Neural cell (in vitro differentiated cells): ENCODE measurements at regions not wholly inside any gene's neighbourhood (a gene's known extent, or its start where the extent isn't known, plus 50 kb on each side); places are given as distances from the start of the nearest gene placed in this dataset.

ENCODE experiments used
- H2AFZ ChIP-seq: fragments of 200-600, 300-800 bp; sonication (generic), shearing (Covaris generic); 2 replicates; pipeline ENCODE4 v1.6.0; 2014; ENCODE audit warnings: low read depth, mild to moderate bottlenecking, antibody characterized with exemption, low read length, moderate library complexity
- H3F3A ChIP-seq: fragments of 200-600 bp; shearing (Covaris generic); 2 replicates; pipeline ENCODE4 v1.6.1; 2016; ENCODE audit warnings: mild to moderate bottlenecking, moderate library complexity, mixed read lengths, antibody characterized with exemption, low read length; ENCODE audit not compliant: insufficient read depth, poor library complexity, severe bottlenecking
- H3K27ac ChIP-seq: fragments of 200-600, 300-800 bp; sonication (generic), shearing (Covaris generic); 2 replicates; pipeline ENCODE4 v1.5.1; 2014; ENCODE audit warnings: mild to moderate bottlenecking, low read length, moderate library complexity
- H3K27me3 ChIP-seq: fragments of 300-800, 200-600 bp; sonication (generic), shearing (Covaris generic); 2 replicates; pipeline ENCODE4 v1.6.0; 2014; ENCODE audit warnings: mild to moderate bottlenecking, low read depth, low read length, moderate library complexity; ENCODE audit not compliant: insufficient read depth
- H3K36me3 ChIP-seq: fragments of 300-800, 200-600 bp; sonication (generic), shearing (Covaris generic); 2 replicates; pipeline ENCODE4 v1.5.1; 2014; ENCODE audit warnings: mild to moderate bottlenecking, antibody characterized with exemption, low read length, moderate library complexity; ENCODE audit not compliant: insufficient read depth
- H3K4me2 ChIP-seq: fragments of 300-800, 200-600 bp; sonication (generic), shearing (Covaris generic); 2 replicates; pipeline ENCODE4 v1.6.0; 2014; ENCODE audit warnings: mild to moderate bottlenecking, low read length
- H3K4me3 ChIP-seq: fragments of 300-800, 200-600 bp; sonication (generic), shearing (Covaris generic); 2 replicates; pipeline ENCODE4 v1.5.1; 2014; ENCODE audit warnings: mild to moderate bottlenecking, low read length, moderate library complexity
- H3K79me2 ChIP-seq: fragments of 200-600 bp; shearing (Covaris generic); replicated peaks from 2 replicates; pipeline ENCODE4 v1.6.0; 2014; ENCODE audit warnings: mild to moderate bottlenecking, low read length, moderate library complexity; ENCODE audit not compliant: insufficient read depth
- H3K9ac ChIP-seq: fragments of 300-800, 200-600 bp; sonication (generic), shearing (Covaris generic); 2 replicates; pipeline ENCODE4 v1.6.1; 2016; ENCODE audit warnings: mild to moderate bottlenecking, low read length, mixed read lengths
- H3K9me2 ChIP-seq: fragments of 200-600 bp; shearing (Covaris generic); 2 replicates; pipeline ENCODE4 v1.6.1; 2016; ENCODE audit warnings: mild to moderate bottlenecking, low read length, mixed read lengths; ENCODE audit not compliant: insufficient read depth
- H3K9me3 ChIP-seq: fragments of 200-600, 300-800 bp; sonication (generic), shearing (Covaris generic); 2 replicates; pipeline ENCODE4 v1.6.1; 2016; ENCODE audit warnings: mild to moderate bottlenecking, mixed run types, low read length, moderate library complexity, mixed read lengths
- H4K20me1 ChIP-seq: fragments of 200-600 bp; shearing (Covaris generic); 2 replicates; pipeline ENCODE4 v1.6.1; 2016; ENCODE audit warnings: mild to moderate bottlenecking, mixed run types; ENCODE audit not compliant: insufficient read depth
- EP300 ChIP-seq: fragments of 450-650 bp; conservative IDR thresholded peaks from 2 replicates; pipeline ENCODE4 v1.6.1; 2014; ENCODE audit warnings: antibody characterized with exemption, mild to moderate bottlenecking, moderate library complexity; ENCODE audit not compliant: poor library complexity, severe bottlenecking
- EZH2 ChIP-seq: fragments of 200-600, 300-800 bp; shearing (Covaris generic), sonication (generic); IDR thresholded peaks from 2 replicates; pipeline ENCODE4 v1.6.1; 2014; ENCODE audit warnings: antibody characterized with exemption, low read length, borderline replicate concordance, mild to moderate bottlenecking; ENCODE audit not compliant: insufficient read depth, poor library complexity, severe bottlenecking
- MXI1 ChIP-seq: fragments of 450-650 bp; conservative IDR thresholded peaks from 2 replicates; pipeline ENCODE4 v1.6.1; 2014; ENCODE audit warnings: antibody characterized with exemption, mild to moderate bottlenecking; ENCODE audit not compliant: poor library complexity, severe bottlenecking
- POLR2AphosphoS5 ChIP-seq: IDR thresholded peaks from 2 replicates; pipeline ENCODE4 v1.6.1; 2012
- RAD21 ChIP-seq: fragments of 450-650 bp; conservative IDR thresholded peaks from 2 replicates; pipeline ENCODE4 v1.6.1; 2014; ENCODE audit warnings: antibody characterized with exemption, mild to moderate bottlenecking, moderate library complexity
- SMC3 ChIP-seq: fragments of 450-650 bp; conservative IDR thresholded peaks from 2 replicates; pipeline ENCODE4 v1.6.1; 2014; ENCODE audit warnings: antibody characterized with exemption, mild to moderate bottlenecking, moderate library complexity; ENCODE audit not compliant: poor library complexity
- TAF1 ChIP-seq: IDR thresholded peaks from 2 replicates; pipeline ENCODE4 v1.6.1; 2012; ENCODE audit warnings: low read depth
- TF ChIP-seq, protein P1 (sequence below): IDR thresholded peaks from 2 replicates; pipeline ENCODE4 v1.6.1; 2012; ENCODE audit warnings: borderline replicate concordance
- TF ChIP-seq, protein P2 (sequence below): fragments of 450-650 bp; IDR thresholded peaks from 2 replicates; pipeline ENCODE4 v1.5.1; 2014; ENCODE audit warnings: antibody characterized with exemption, mild to moderate bottlenecking, moderate library complexity; ENCODE audit not compliant: poor library complexity, severe bottlenecking

DNA sequence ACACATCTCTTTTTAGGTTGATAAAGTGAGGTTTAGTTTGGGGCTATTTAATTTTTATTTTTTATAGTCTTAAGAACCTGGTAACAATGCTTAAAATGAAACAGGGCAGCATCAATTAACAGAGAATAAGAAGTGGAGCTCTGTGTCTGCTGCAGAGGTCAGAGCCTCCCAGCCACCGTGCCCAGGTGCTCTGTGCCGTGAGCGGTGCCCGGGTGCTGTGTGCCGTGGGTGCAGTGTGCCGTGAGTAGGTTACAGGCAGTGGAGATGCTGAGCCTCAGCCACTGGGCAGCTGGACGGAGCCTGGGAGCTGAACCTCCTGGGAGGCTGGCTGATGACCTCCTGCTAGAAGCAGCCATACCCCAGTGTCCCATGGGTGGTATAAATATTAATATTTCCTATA is 250.0 kb downstream of the KLF6 start:
- Histone ChIP-seq H3K4me2 (no peak overlapping the region), H3K4me3 (no peak overlapping the region), H2AFZ (no peak overlapping the region), H3K9me2 (no peaks in the 10 kb centered on the region), H3K9me3 (no peaks in the 10 kb centered on the region), H3K36me3 (no peaks in the 10 kb centered on the region), H3K9ac (no peak overlapping the region), H3F3A (no peaks in the 10 kb centered on the region), H3K27me3 (no peaks in the 10 kb centered on the region), H4K20me1 (no peaks in the 10 kb centered on the region), H3K27ac (no peak overlapping the region), H3K79me2 (no peaks in the 10 kb centered on the region)
- TF ChIP-seq POLR2AphosphoS5 (no peak), SMC3 (no peak), EZH2 (no peak), RAD21 (no peak), EP300 (no peak), TAF1 (no peak), MXI1 (no peak)
- TF ChIP-seq, protein P1, sequence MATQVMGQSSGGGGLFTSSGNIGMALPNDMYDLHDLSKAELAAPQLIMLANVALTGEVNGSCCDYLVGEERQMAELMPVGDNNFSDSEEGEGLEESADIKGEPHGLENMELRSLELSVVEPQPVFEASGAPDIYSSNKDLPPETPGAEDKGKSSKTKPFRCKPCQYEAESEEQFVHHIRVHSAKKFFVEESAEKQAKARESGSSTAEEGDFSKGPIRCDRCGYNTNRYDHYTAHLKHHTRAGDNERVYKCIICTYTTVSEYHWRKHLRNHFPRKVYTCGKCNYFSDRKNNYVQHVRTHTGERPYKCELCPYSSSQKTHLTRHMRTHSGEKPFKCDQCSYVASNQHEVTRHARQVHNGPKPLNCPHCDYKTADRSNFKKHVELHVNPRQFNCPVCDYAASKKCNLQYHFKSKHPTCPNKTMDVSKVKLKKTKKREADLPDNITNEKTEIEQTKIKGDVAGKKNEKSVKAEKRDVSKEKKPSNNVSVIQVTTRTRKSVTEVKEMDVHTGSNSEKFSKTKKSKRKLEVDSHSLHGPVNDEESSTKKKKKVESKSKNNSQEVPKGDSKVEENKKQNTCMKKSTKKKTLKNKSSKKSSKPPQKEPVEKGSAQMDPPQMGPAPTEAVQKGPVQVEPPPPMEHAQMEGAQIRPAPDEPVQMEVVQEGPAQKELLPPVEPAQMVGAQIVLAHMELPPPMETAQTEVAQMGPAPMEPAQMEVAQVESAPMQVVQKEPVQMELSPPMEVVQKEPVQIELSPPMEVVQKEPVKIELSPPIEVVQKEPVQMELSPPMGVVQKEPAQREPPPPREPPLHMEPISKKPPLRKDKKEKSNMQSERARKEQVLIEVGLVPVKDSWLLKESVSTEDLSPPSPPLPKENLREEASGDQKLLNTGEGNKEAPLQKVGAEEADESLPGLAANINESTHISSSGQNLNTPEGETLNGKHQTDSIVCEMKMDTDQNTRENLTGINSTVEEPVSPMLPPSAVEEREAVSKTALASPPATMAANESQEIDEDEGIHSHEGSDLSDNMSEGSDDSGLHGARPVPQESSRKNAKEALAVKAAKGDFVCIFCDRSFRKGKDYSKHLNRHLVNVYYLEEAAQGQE: no peak
- TF ChIP-seq, protein P2, sequence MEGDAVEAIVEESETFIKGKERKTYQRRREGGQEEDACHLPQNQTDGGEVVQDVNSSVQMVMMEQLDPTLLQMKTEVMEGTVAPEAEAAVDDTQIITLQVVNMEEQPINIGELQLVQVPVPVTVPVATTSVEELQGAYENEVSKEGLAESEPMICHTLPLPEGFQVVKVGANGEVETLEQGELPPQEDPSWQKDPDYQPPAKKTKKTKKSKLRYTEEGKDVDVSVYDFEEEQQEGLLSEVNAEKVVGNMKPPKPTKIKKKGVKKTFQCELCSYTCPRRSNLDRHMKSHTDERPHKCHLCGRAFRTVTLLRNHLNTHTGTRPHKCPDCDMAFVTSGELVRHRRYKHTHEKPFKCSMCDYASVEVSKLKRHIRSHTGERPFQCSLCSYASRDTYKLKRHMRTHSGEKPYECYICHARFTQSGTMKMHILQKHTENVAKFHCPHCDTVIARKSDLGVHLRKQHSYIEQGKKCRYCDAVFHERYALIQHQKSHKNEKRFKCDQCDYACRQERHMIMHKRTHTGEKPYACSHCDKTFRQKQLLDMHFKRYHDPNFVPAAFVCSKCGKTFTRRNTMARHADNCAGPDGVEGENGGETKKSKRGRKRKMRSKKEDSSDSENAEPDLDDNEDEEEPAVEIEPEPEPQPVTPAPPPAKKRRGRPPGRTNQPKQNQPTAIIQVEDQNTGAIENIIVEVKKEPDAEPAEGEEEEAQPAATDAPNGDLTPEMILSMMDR: no peak

DNA sequence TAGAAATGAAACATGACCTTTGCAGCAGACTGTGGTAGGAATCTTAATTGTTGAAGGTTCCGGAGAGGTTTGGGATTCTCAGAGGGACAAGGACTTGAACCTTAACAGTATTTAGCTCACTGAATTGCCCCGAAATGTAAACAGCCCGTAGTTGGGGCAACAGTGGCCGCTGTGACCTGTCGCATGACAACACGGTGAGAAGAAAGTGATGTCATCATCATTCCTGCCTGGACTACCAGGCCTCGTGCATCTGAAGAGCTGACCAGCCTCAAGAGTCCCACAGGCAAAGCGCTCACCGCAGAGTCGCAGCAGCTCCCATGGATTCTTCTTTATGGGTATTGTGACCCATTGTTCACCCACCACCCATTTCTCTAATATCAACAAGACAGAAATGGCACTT is 250.6 kb downstream of the KLF6 start:
- no peak overlapping the region for H3K27ac ChIP-seq
- no peak overlapping the region for H3K4me3 ChIP-seq
- no peaks in the 10 kb centered on the region for H3K36me3 ChIP-seq
- H3K27me3 ChIP-seq: no peaks in the 10 kb centered on the region
- no peaks in the 10 kb centered on the region for H4K20me1 ChIP-seq
- H3K9me2 ChIP-seq: no peaks in the 10 kb centered on the region
- no peak overlapping the region for H3K4me2 ChIP-seq
- no peak overlapping the region for H2AFZ ChIP-seq
- no peak overlapping the region for H3K9ac ChIP-seq
- TF ChIP-seq RAD21 (no peak), SMC3 (no peak), EP300 (no peak), TAF1 (no peak), POLR2AphosphoS5 (no peak), EZH2 (no peak), MXI1 (no peak)
- TF ChIP-seq, protein P1: no peak
- TF ChIP-seq, protein P2: no peak
- no peaks in the 10 kb centered on the region for H3K79me2 ChIP-seq
- no peaks in the 10 kb centered on the region for H3K9me3 ChIP-seq
- no peaks in the 10 kb centered on the region for H3F3A ChIP-seq
